GM12878 (cell line): ENCODE measurements at regions not wholly inside any gene's neighbourhood (a gene's known extent, or its start where the extent isn't known, plus 50 kb on each side); places are given as distances from the start of the nearest gene placed in this dataset.

Experiments
- ATAC-seq: fragments of 200-7000 bp; cut with Tn5 transposase; 3 replicates; pipeline ENCODE4 v1.9.1; 2020; ENCODE audit warnings: mild to moderate bottlenecking, moderate library complexity
- BruUV-seq: library from RNA; stranded (reverse); fragments of 400-500 nt; replicated peaks from 2 replicates; lab custom pipeline; 2021; lab: Mats Ljungman, UMichigan
- CTCF ChIA-PET: fragments of 300-600 bp; sonication (Branson Sonifier 250); formaldehyde crosslinking; extraction: SDS; loops from one replicate; lab custom pipeline; 2021; ENCODE audit warnings: inconsistent platforms; lab: Yijun Ruan, JAX
- POLR2A ChIA-PET: fragments of 350-600 bp; formaldehyde crosslinking; extraction: SDS; loops from one replicate; lab custom pipeline; 2021; ENCODE audit warnings: inconsistent platforms; lab: Charles Lee
- RAD21 ChIA-PET: fragments of 300-600 bp; sonication (Branson Sonifier 250); formaldehyde crosslinking; loops from one replicate; lab custom pipeline; 2023; ENCODE audit warnings: antibody characterized with exemption; ENCODE audit not compliant: unreplicated experiment; lab: Charles Lee
- SMC1A ChIA-PET: fragments of 300-600 bp; sonication (Branson Sonifier 250); formaldehyde crosslinking; loops from one replicate; lab custom pipeline; 2023; ENCODE audit not compliant: unreplicated experiment, uncharacterized antibody; lab: Charles Lee
- DNase-seq: peaks from one replicate; pipeline ENCODE4 v3.0.0-alpha.2; 2011; ENCODE audit warnings: low read depth, low spot score
- FAIRE-seq: peaks from 3 replicates; lab custom pipeline; 2011; peaks lifted over from hg19 to GRCh38; lab: Jason Lieb, UNC
- H2AFZ ChIP-seq: 2 replicates; pipeline ENCODE4 v1.6.0; 2011; ENCODE audit warnings: low read depth, low read length, control low read depth; ENCODE audit not compliant: control insufficient read depth
- H3K27ac ChIP-seq: 2 replicates; pipeline ENCODE4 v1.5.1; 2011; ENCODE audit warnings: control low read depth; ENCODE audit not compliant: control insufficient read depth, insufficient read depth
- H3K27me3 ChIP-seq, 2 experiments: replicated peaks in 1 of 2; 2 replicates each; pipeline versions ENCODE4 v1.6.0 to v1.6.1; 2011; ENCODE audit warnings: low read length in 1 of 2; ENCODE audit not compliant: control insufficient read depth in 2 of 2, insufficient read depth in 2 of 2
- H3K36me3 ChIP-seq, 2 experiments: 2 replicates each; pipeline ENCODE4 v1.5.1; 2011; ENCODE audit warnings: low read length in 1 of 2; ENCODE audit not compliant: control insufficient read depth in 2 of 2, insufficient read depth in 2 of 2
- H3K4me1 ChIP-seq: 2 replicates; pipeline ENCODE4 v1.6.1; 2011; ENCODE audit warnings: mild to moderate bottlenecking, low read length, moderate library complexity, mixed read lengths; ENCODE audit not compliant: control insufficient read depth, insufficient read depth
- H3K4me2 ChIP-seq: 2 replicates; pipeline ENCODE4 v1.6.0; 2011; ENCODE audit warnings: control low read depth; ENCODE audit not compliant: control insufficient read depth, insufficient read depth
- H3K4me3 ChIP-seq: fragments of 200-600 bp; sonication (generic); 2 replicates; pipeline ENCODE4 v1.5.1; 2016
- H3K79me2 ChIP-seq: 2 replicates; pipeline ENCODE4 v1.6.0; 2011; ENCODE audit warnings: low read length; ENCODE audit not compliant: control insufficient read depth, insufficient read depth
- H3K9ac ChIP-seq: 2 replicates; pipeline ENCODE4 v1.8.0; 2011; ENCODE audit warnings: low read length, control low read depth, mixed read lengths; ENCODE audit not compliant: control insufficient read depth, insufficient read depth
- H3K9me3 ChIP-seq: replicated peaks from 3 replicates; pipeline ENCODE4 v1.5.1; 2011; ENCODE audit warnings: mild to moderate bottlenecking, low read length; ENCODE audit not compliant: control insufficient read depth, insufficient read depth
- H4K20me1 ChIP-seq: 2 replicates; pipeline ENCODE4 v1.6.0; 2011; ENCODE audit not compliant: control insufficient read depth, insufficient read depth
- ASH2L ChIP-seq: fragments of 300-600, 200-600 bp; sonication (generic); IDR thresholded peaks from 2 replicates; pipeline ENCODE4 v1.6.1; 2017; ENCODE audit warnings: low read depth, mild to moderate bottlenecking, borderline replicate concordance
- BHLHE40 ChIP-seq, 2 experiments: fragments of 450-650 bp in 1 of 2; IDR thresholded peaks; 2 replicates each; pipeline ENCODE4 v1.6.1; 2011 to 2017; ENCODE audit warnings: low read depth in 2 of 2, borderline replicate concordance in 1 of 2, improper control_type of control experiment in 1 of 2, low read length in 1 of 2, mild to moderate bottlenecking in 1 of 2
- BRCA1 ChIP-seq: IDR thresholded peaks from 2 replicates; pipeline ENCODE4 v1.6.1; 2011; ENCODE audit warnings: low read depth, low read length, improper control_type of control experiment
- CBFB ChIP-seq: IDR thresholded peaks from 2 replicates; pipeline ENCODE4 v1.6.1; 2016; ENCODE audit warnings: antibody characterized with exemption, low read depth
- CHD4 ChIP-seq: fragments of 200-600 bp; sonication (generic); IDR thresholded peaks from 2 replicates; pipeline ENCODE4 v1.6.1; 2016; ENCODE audit warnings: mild to moderate bottlenecking
- CREB1 ChIP-seq: IDR thresholded peaks from 2 replicates; pipeline ENCODE4 v1.6.1; 2012; ENCODE audit warnings: low read depth, mild to moderate bottlenecking, inconsistent platforms
- GABPA ChIP-seq: IDR thresholded peaks from 2 replicates; pipeline ENCODE4 v1.6.1; 2014; ENCODE audit warnings: antibody characterized with exemption, low read depth, mild to moderate bottlenecking, inconsistent platforms
- HCFC1 ChIP-seq: fragments of 150-350 bp; IDR thresholded peaks from 2 replicates; pipeline ENCODE4 v1.6.1; 2014; ENCODE audit warnings: low read length
- KAT2A ChIP-seq: conservative IDR thresholded peaks from 2 replicates; pipeline ENCODE4 v1.6.1; 2011; ENCODE audit warnings: low read depth, low read length; ENCODE audit not compliant: control insufficient read depth
- MEF2A ChIP-seq: IDR thresholded peaks from 2 replicates; pipeline ENCODE4 v1.6.1; 2011; ENCODE audit warnings: low read depth, mild to moderate bottlenecking, low read length, moderate library complexity; ENCODE audit not compliant: insufficient read depth
- MYB ChIP-seq: fragments of 150-350 bp; IDR thresholded peaks from 2 replicates; pipeline ENCODE4 v1.6.1; 2014; ENCODE audit warnings: mild to moderate bottlenecking, low read depth, low read length, borderline replicate concordance
- MYC ChIP-seq: IDR thresholded peaks from 2 replicates; pipeline ENCODE4 v1.6.1; 2011; ENCODE audit warnings: mild to moderate bottlenecking, low read length, moderate library complexity, inconsistent platforms; ENCODE audit not compliant: insufficient read depth, insufficient replicate concordance, insufficient read length, severe bottlenecking
- POU2F2 ChIP-seq: IDR thresholded peaks from 3 replicates; pipeline ENCODE4 v1.6.1; 2011; ENCODE audit warnings: low read depth, mild to moderate bottlenecking, low read length, borderline replicate concordance
- RB1 ChIP-seq: fragments of 450-650 bp; formaldehyde crosslinking; IDR thresholded peaks from 2 replicates; pipeline ENCODE4 v1.6.1; 2017; ENCODE audit warnings: mild to moderate bottlenecking, borderline replicate concordance
- SIN3A ChIP-seq: IDR thresholded peaks from 2 replicates; pipeline ENCODE4 v1.6.1; 2012; ENCODE audit warnings: low read depth, low read length, improper control_type of control experiment
- SREBF1 ChIP-seq: IDR thresholded peaks from 2 replicates; pipeline ENCODE4 v1.6.1; 2012; ENCODE audit warnings: mild to moderate bottlenecking, low read length
- SUPT20H ChIP-seq: IDR thresholded peaks from 2 replicates; pipeline ENCODE4 v1.6.1; 2011; ENCODE audit warnings: low read depth, mild to moderate bottlenecking, low read length, moderate library complexity, borderline replicate concordance; ENCODE audit not compliant: control insufficient read depth
- TARDBP ChIP-seq: IDR thresholded peaks from 2 replicates; pipeline ENCODE4 v1.6.1; 2016; ENCODE audit warnings: borderline replicate concordance
- ZBTB11 ChIP-seq: fragments of 450-650 bp; formaldehyde crosslinking; IDR thresholded peaks from 2 replicates; pipeline ENCODE4 v1.5.0; 2022; ENCODE audit warnings: mild to moderate bottlenecking, missing genetic modification characterization
- ZNF207 ChIP-seq: fragments of 450-650 bp; IDR thresholded peaks from 2 replicates; pipeline ENCODE4 v1.6.1; 2014; ENCODE audit warnings: antibody characterized with exemption, mild to moderate bottlenecking, borderline replicate concordance
- ZNF622 ChIP-seq: fragments of 450-650 bp; IDR thresholded peaks from 2 replicates; pipeline ENCODE4 v1.6.1; 2017; ENCODE audit warnings: mild to moderate bottlenecking, inconsistent platforms
- WGBS: methylation state at CpG from one replicate; pipeline ENCODE4 v1.1.6; 2016; ENCODE audit warnings: low lambda C conversion rate; ENCODE audit not compliant: insufficient replicate concordance, insufficient coverage; ENCODE audit errors: missing lambda C conversion rate; 5-methylcytosine and 5-hydroxymethylcytosine counted together
- in situ Hi-C: fragments of 300-500 bp; cut with MboI; formaldehyde crosslinking; loops from 9 replicates; pipeline ENCODE4 v1.14.3; 2018; ENCODE audit warnings: mixed read lengths
- intact Hi-C: fragments of 100-400 bp; cut with micrococcal nuclease; formaldehyde crosslinking; loops from one replicate; pipeline ENCODE4 v1.14.2; 2022; ENCODE audit not compliant: unreplicated experiment

- Histone ChIP-seq H3K36me3 (no peaks in the 10 kb centered on the region), H3K4me3 (no peak overlapping the region), H2AFZ (no peak overlapping the region), H3K79me2 (no peaks in the 10 kb centered on the region), H3K9ac (no peak overlapping the region), H3K27me3 (no peaks in the 10 kb centered on the region), H3K4me2 (no peak overlapping the region), H3K9me3 (no peaks in the 10 kb centered on the region; the same call in 1 of the 3 replicates), H3K27ac (no peak overlapping the region), H3K4me1 (no peaks in the 10 kb centered on the region), H4K20me1 (no peaks in the 10 kb centered on the region)
- SMC1A ChIA-PET = no interaction called here
- intact Hi-C loops = no loop called here
- CTCF ChIA-PET = no interaction called here
- WGBS = 0% methylated on average over 1 of the region's 1 CpG
- DNase-seq = peak; percentile 26
- POLR2A ChIA-PET = no interaction called here
- RAD21 ChIA-PET = no interaction called here
- in situ Hi-C loops = no loop called here
- peak; percentile 86 for ATAC-seq
- BruUV-seq = no TSS peak
- FAIRE-seq = peak; percentile 44
- TF ChIP-seq CBFB (no peak), GABPA (0 out of 2 replicates have a peak, but pooled peaks have one; percentile 40), BRCA1 (no peak), MYC (no peak), ZNF207 (no peak), POU2F2 (no peak), ZNF622 (no peak), MEF2A (peak; percentile 91), KAT2A (no peak), ZBTB11 (CRISPR knock-in tag) (no peak), ASH2L (no peak), SIN3A (no peak), SREBF1 (no peak), TARDBP (no peak), MYB (no peak), RB1 (no peak), CHD4 (no peak), BHLHE40 (IDR thresholded peaks at IDR 0.05; ENCODE audit: borderline replicate concordance in 1 of 2, low read depth in 2 of 2, low read length in 1 of 2) (0 out of 4 replicates have a peak, but pooled peaks of 1 of the 2 experiments have one; percentile 40), CREB1 (peak; percentile 36; the same call in 1 of the 2 replicates), SUPT20H (no peak), HCFC1 (no peak)
Measured at GRCh38 chr5:121399879-121400278, 451.8 kb upstream of the FTMT start.
